SK-N-SH (cell line): ENCODE measurements at regions not wholly inside any gene's neighbourhood (a gene's known extent, or its start where the extent isn't known, plus 50 kb on each side); places are given as distances from the start of the nearest gene placed in this dataset.
A peak's percentile ranks its signal among the peaks of the same experiment; 100 is the strongest.

Experiments used
- CTCF ChIA-PET: fragments of 300-600, 350-600 bp; formaldehyde crosslinking; extraction: SDS; loops from one replicate; lab custom pipeline; 2021; lab: Yijun Ruan, JAX
- POLR2A ChIA-PET: fragments of 350-600 bp; sonication (Branson Sonifier 250); formaldehyde crosslinking; extraction: SDS; loops from one replicate; lab custom pipeline; 2020; ENCODE audit warnings: antibody characterized with exemption, inconsistent platforms; lab: Yijun Ruan, JAX
- DNase-seq: peaks from one replicate; pipeline ENCODE4 v3.0.0; 2012
- H2AFZ ChIP-seq: fragments of 200-600 bp; sonication (generic); 2 replicates; pipeline ENCODE4 v1.8.1; 2016; ENCODE audit warnings: antibody characterized with exemption, mild to moderate bottlenecking, low read depth
- H3F3A ChIP-seq: fragments of 200-600 bp; sonication (generic); replicated peaks from 2 replicates; pipeline ENCODE3; 2016; ENCODE audit warnings: antibody characterized with exemption, mild to moderate bottlenecking; ENCODE audit not compliant: insufficient read depth
- H3K27ac ChIP-seq, 2 experiments: fragments of 200-500 bp in 1 of 2; fragments of 200-600 bp in 1 of 2; sonication (Bioruptor generic) in 1 of 2; sonication (generic), shearing (Covaris generic) in 1 of 2; 2 replicates each; pipeline versions ENCODE4 v1.5.1 to v1.6.1; 2014 to 2016; ENCODE audit warnings: low read depth in 2 of 2, inconsistent platforms in 1 of 2, low read length in 1 of 2, mild to moderate bottlenecking in 1 of 2, mixed read lengths in 1 of 2
- H3K27me3 ChIP-seq: fragments of 200-600 bp; sonication (generic), shearing (Covaris generic); 2 replicates; pipeline ENCODE4 v1.6.1; 2016; ENCODE audit warnings: mixed run types; ENCODE audit not compliant: insufficient read depth
- H3K36me3 ChIP-seq, 2 experiments: fragments of 200-500 bp in 1 of 2; fragments of 200-600 bp in 1 of 2; sonication (Bioruptor generic) in 1 of 2; sonication (generic) in 1 of 2; replicated peaks in 1 of 2; 2 replicates each; pipeline versions ENCODE3 to v1.5.1; 2014 to 2016; ENCODE audit warnings: low read length in 1 of 2, mild to moderate bottlenecking in 1 of 2; ENCODE audit not compliant: insufficient read depth in 2 of 2, control insufficient read depth in 1 of 2
- H3K4me1 ChIP-seq, 2 experiments: fragments of 200-500 bp in 1 of 2; fragments of 200-600 bp in 1 of 2; sonication (Bioruptor generic) in 1 of 2; sonication (generic), shearing (Covaris generic) in 1 of 2; 2 replicates each; pipeline versions ENCODE4 v1.5.1 to v1.6.1; 2014 to 2016; ENCODE audit warnings: low read depth in 1 of 2, low read length in 1 of 2, mixed run types in 1 of 2; ENCODE audit not compliant: insufficient read depth in 2 of 2, control insufficient read depth in 1 of 2
- H3K4me2 ChIP-seq: fragments of 200-600 bp; sonication (generic), shearing (Covaris generic); 2 replicates; pipeline ENCODE4 v1.6.1; 2017; ENCODE audit warnings: mixed run types
- H3K4me3 ChIP-seq, 2 experiments: fragments of 200-500 bp in 1 of 2; fragments of 200-600 bp in 1 of 2; sonication (Bioruptor generic) in 1 of 2; sonication (generic), shearing (Covaris generic) in 1 of 2; 2 replicates each; pipeline versions ENCODE4 v1.5.1 to v1.8.1; 2014 to 2016; ENCODE audit warnings: low read depth in 2 of 2, inconsistent platforms in 1 of 2, low read length in 1 of 2, mild to moderate bottlenecking in 1 of 2, mixed read lengths in 1 of 2, moderate library complexity in 1 of 2
- H3K79me2 ChIP-seq: fragments of 200-600 bp; sonication (generic); 2 replicates; pipeline ENCODE4 v1.8.1; 2017; ENCODE audit warnings: mild to moderate bottlenecking; ENCODE audit not compliant: insufficient read depth
- H3K9ac ChIP-seq: fragments of 200-600 bp; sonication (generic); 2 replicates; pipeline ENCODE4 v1.6.1; 2017; ENCODE audit warnings: mixed run types
- H3K9me2 ChIP-seq: fragments of 200-600 bp; sonication (generic); 2 replicates; pipeline ENCODE4 v1.6.1; 2017; ENCODE audit warnings: mixed run types
- H3K9me3 ChIP-seq: fragments of 200-600 bp; sonication (generic); 2 replicates; pipeline ENCODE4 v1.6.1; 2017; ENCODE audit warnings: mixed run types, mild to moderate bottlenecking, moderate library complexity
- H4K20me1 ChIP-seq: fragments of 200-600 bp; sonication (generic); 2 replicates; pipeline ENCODE4 v1.6.1; 2017; ENCODE audit warnings: mild to moderate bottlenecking, mixed run types; ENCODE audit not compliant: insufficient read depth
- CTCF ChIP-seq: fragments of 200-600 bp; sonication (generic); IDR thresholded peaks from 2 replicates; pipeline ENCODE4 v1.6.1; 2017; ENCODE audit warnings: antibody characterized with exemption, mild to moderate bottlenecking, moderate library complexity
- ELF1 ChIP-seq: IDR thresholded peaks from 2 replicates; pipeline ENCODE4 v1.4.0; 2012
- EP300 ChIP-seq, 2 experiments: IDR thresholded peaks; 2 replicates each; pipeline versions ENCODE4 v1.4.0 to v1.6.1; 2012; ENCODE audit warnings: borderline replicate concordance in 1 of 2, low read depth in 1 of 2, low read length in 1 of 2
- EZH2phosphoT487 ChIP-seq: fragments of 200-600 bp; sonication (generic); IDR thresholded peaks from 2 replicates; pipeline ENCODE4 v1.6.1; 2017; ENCODE audit warnings: low read depth, mixed run types, mild to moderate bottlenecking, antibody characterized with exemption, moderate library complexity, borderline replicate concordance
- FOSL2 ChIP-seq: IDR thresholded peaks from 2 replicates; pipeline ENCODE4 v1.4.0; 2012; ENCODE audit warnings: low read depth, mild to moderate bottlenecking, moderate library complexity, borderline replicate concordance
- FOXJ3 ChIP-seq: sonication (generic); formaldehyde crosslinking; IDR thresholded peaks from 2 replicates; pipeline ENCODE4 v1.5.1; 2020; ENCODE audit warnings: mild to moderate bottlenecking, missing genetic modification reagents
- FOXM1 ChIP-seq: IDR thresholded peaks from 2 replicates; pipeline ENCODE4 v1.4.0; 2012; ENCODE audit warnings: low read depth, mild to moderate bottlenecking
- NFIC ChIP-seq: IDR thresholded peaks from 2 replicates; pipeline ENCODE4 v1.4.0; 2012; ENCODE audit warnings: borderline replicate concordance
- RAD21 ChIP-seq: IDR thresholded peaks from 2 replicates; pipeline ENCODE4 v1.6.1; 2012; ENCODE audit warnings: mild to moderate bottlenecking, low read length
- RCOR1 ChIP-seq: fragments of 150-350 bp; IDR thresholded peaks from 2 replicates; pipeline ENCODE4 v1.6.1; 2017; ENCODE audit warnings: antibody characterized with exemption, low read length
- RFX5 ChIP-seq: IDR thresholded peaks from 2 replicates; pipeline ENCODE4 v1.6.1; 2012; ENCODE audit warnings: mild to moderate bottlenecking, improper control_type of control experiment, low read length
- SIN3A ChIP-seq: IDR thresholded peaks from 2 replicates; pipeline ENCODE4 v1.6.1; 2012; ENCODE audit warnings: low read depth, mild to moderate bottlenecking, low read length, moderate library complexity, borderline replicate concordance
- SMC3 ChIP-seq: IDR thresholded peaks from 2 replicates; pipeline ENCODE4 v1.6.1; 2012; ENCODE audit warnings: low read depth, low read length, improper control_type of control experiment
- TEAD4 ChIP-seq: IDR thresholded peaks from 2 replicates; pipeline ENCODE4 v1.4.0; 2012; ENCODE audit warnings: mild to moderate bottlenecking, borderline replicate concordance; ENCODE audit not compliant: insufficient read depth
- YY1 ChIP-seq: IDR thresholded peaks from 2 replicates; pipeline ENCODE4 v1.4.0; 2012; ENCODE audit warnings: low read depth, mild to moderate bottlenecking
- ZBTB33 ChIP-seq: IDR thresholded peaks from 2 replicates; pipeline ENCODE4 v1.4.0; 2012; ENCODE audit warnings: low read depth, borderline replicate concordance
- WGBS: methylation state at CpG from one replicate; pipeline ENCODE4 v1.1.6; 2017; ENCODE audit warnings: low lambda C conversion rate; 5-methylcytosine and 5-hydroxymethylcytosine counted together
- TF ChIP-seq, protein P1 (sequence below): fragments of 150-350 bp; IDR thresholded peaks from 2 replicates; pipeline ENCODE4 v1.6.1; 2016; ENCODE audit warnings: mild to moderate bottlenecking, low read depth, low read length
- TF ChIP-seq, protein P2 (sequence below): fragments of 150-350 bp; IDR thresholded peaks from 2 replicates; pipeline ENCODE4 v1.6.1; 2017; ENCODE audit warnings: antibody characterized with exemption, low read length, low read depth, borderline replicate concordance

DNA sequence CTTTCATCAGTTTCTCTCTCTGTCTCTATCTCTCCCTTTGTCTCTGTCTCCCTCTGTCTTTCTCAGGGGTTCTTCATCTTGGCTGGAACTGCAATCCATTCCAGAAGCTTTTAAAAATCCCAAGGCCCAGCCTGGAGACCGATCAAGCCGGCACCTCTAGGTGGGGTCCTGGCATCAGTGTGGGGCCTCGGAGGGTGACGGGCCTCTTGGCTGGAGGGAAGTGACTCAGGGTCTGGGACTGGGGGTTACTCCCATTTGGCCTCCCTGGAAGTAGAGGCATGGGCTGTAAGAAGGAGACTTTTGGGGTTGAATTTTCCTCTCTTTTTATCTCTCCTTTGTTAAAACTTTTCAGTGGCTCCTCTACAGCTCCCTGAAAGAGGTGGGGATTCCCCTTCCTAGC is 52.8 kb upstream of the OTOF start:
- TF ChIP-seq TEAD4 (no peak), CTCF (peak; percentile 33; the same call in 1 of the 2 replicates)
- Histone ChIP-seq H3K27ac (peak overlapping the region in 1 of 2 experiments; percentile 51; a peak in 2 of 4 replicates), H3K9ac (peak overlapping the region; percentile 30; the same call in 1 of the 2 replicates), H3K4me1 (peaks cover 3 to 5% of the 10 kb centered on the region in 2 experiments; a peak in 3 of 4 replicates), H2AFZ (peak overlapping the region; percentile 69; the same call in 1 of the 2 replicates), H3K4me3 (no peak overlapping the region), H3K9me3 (no peaks in the 10 kb centered on the region), H3K9me2 (no peaks in the 10 kb centered on the region), H3K36me3 (no peaks in the 10 kb centered on the region), H3K79me2 (no peaks in the 10 kb centered on the region), H3K27me3 (no peaks in the 10 kb centered on the region), H3F3A (no peaks in the 10 kb centered on the region), H4K20me1 (no peaks in the 10 kb centered on the region), H3K4me2 (peak overlapping the region; percentile 17; the same call in 1 of the 2 replicates)
- CTCF ChIA-PET: interaction anchor here (0.8 to 1.7 kb wide), 3 partner anchors 8 to 47 kb away, joined by 3 to 8 read pairs (median 6); no protein-coding TSS in a partner anchor
- no peak for DNase-seq
- POLR2A ChIA-PET: no interaction called here
- WGBS: 27% methylated on average over 4 of the region's 4 CpGs

- Histone ChIP-seq H3K9me3 (no peaks in the 10 kb centered on the region), H3K27ac (peak overlapping the region in 1 of 2 experiments; percentile 51; a peak in 2 of 4 replicates), H3F3A (no peaks in the 10 kb centered on the region), H3K9me2 (no peaks in the 10 kb centered on the region), H4K20me1 (no peaks in the 10 kb centered on the region), H3K79me2 (no peaks in the 10 kb centered on the region), H2AFZ (peak overlapping the region; percentile 69; the same call in 1 of the 2 replicates), H3K36me3 (no peaks in the 10 kb centered on the region), H3K4me3 (no peak overlapping the region), H3K4me1 (peaks cover 3 to 5% of the 10 kb centered on the region in 2 experiments; a peak in 3 of 4 replicates), H3K4me2 (peak overlapping the region; percentile 17; the same call in 1 of the 2 replicates), H3K27me3 (no peaks in the 10 kb centered on the region), H3K9ac (peak overlapping the region; percentile 30; the same call in 1 of the 2 replicates)
- WGBS: 81% methylated on average over 10 of the region's 10 CpGs
- ChIA-PET CTCF (interaction anchor here (1.5 to 1.7 kb wide), 2 partner anchors 11 to 48 kb away, joined by 6 to 8 read pairs; no protein-coding TSS in a partner anchor), POLR2A (no interaction called here)
- no peak for TF ChIP-seq SMC3
- TF ChIP-seq FOXM1: no peak
- no peak for TF ChIP-seq RCOR1
- TF ChIP-seq FOSL2: no peak
- TF ChIP-seq RFX5: no peak
- no peak for TF ChIP-seq YY1
- no peak for TF ChIP-seq EZH2phosphoT487
- TF ChIP-seq ELF1: no peak
- no peak for TF ChIP-seq NFIC
- no peak for TF ChIP-seq EP300 (IDR thresholded peaks at IDR 0.05; ENCODE audit: borderline replicate concordance in 1 of 2, low read depth in 1 of 2, low read length in 1 of 2)
- TF ChIP-seq FOXJ3 (CRISPR knock-in tag): no peak
- no peak for TF ChIP-seq TEAD4
- no peak for TF ChIP-seq ZBTB33
- TF ChIP-seq, protein P1, sequence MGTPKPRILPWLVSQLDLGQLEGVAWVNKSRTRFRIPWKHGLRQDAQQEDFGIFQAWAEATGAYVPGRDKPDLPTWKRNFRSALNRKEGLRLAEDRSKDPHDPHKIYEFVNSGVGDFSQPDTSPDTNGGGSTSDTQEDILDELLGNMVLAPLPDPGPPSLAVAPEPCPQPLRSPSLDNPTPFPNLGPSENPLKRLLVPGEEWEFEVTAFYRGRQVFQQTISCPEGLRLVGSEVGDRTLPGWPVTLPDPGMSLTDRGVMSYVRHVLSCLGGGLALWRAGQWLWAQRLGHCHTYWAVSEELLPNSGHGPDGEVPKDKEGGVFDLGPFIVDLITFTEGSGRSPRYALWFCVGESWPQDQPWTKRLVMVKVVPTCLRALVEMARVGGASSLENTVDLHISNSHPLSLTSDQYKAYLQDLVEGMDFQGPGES: no peak
- TF ChIP-seq RAD21: no peak
- no peak for TF ChIP-seq SIN3A
- TF ChIP-seq, protein P2, sequence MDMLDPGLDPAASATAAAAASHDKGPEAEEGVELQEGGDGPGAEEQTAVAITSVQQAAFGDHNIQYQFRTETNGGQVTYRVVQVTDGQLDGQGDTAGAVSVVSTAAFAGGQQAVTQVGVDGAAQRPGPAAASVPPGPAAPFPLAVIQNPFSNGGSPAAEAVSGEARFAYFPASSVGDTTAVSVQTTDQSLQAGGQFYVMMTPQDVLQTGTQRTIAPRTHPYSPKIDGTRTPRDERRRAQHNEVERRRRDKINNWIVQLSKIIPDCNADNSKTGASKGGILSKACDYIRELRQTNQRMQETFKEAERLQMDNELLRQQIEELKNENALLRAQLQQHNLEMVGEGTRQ: no peak
- no peak for DNase-seq
Observed at GRCh38 chr2:26530240-26530540, 52.3 kb upstream of the OTOF start.
